IMR-90 (cell line): ENCODE measurements at regions not wholly inside any gene's neighbourhood (a gene's known extent, or its start where the extent isn't known, plus 50 kb on each side); places are given as distances from the start of the nearest gene placed in this dataset.

Experiments used
- ATAC-seq: fragments of 200-7000 bp; cut with Tn5 transposase; 2 replicates; pipeline ENCODE4 v1.9.1; 2020; ENCODE audit warnings: low read depth, mild to moderate bottlenecking, moderate library complexity
- BruUV-seq: library from RNA; stranded (reverse); fragments of 400-500 nt; replicated peaks from 2 replicates; lab custom pipeline; 2021; lab: Mats Ljungman, UMichigan
- CTCF ChIA-PET: fragments of 300-600 bp; formaldehyde crosslinking; extraction: SDS; loops from one replicate; lab custom pipeline; 2021; ENCODE audit warnings: antibody characterized with exemption; lab: Yijun Ruan, JAX
- POLR2A ChIA-PET: fragments of 300-600 bp; sonication (Branson Sonifier 250); formaldehyde crosslinking; loops from one replicate; lab custom pipeline; 2022; ENCODE audit warnings: antibody characterized with exemption; ENCODE audit not compliant: unreplicated experiment; lab: Charles Lee
- DNase-seq: peaks from one replicate; pipeline ENCODE4 v3.0.0; 2013
- H2AFZ ChIP-seq: replicated peaks from 2 replicates; pipeline ENCODE3; 2013; ENCODE audit warnings: low read length, mild to moderate bottlenecking; ENCODE audit not compliant: poor library complexity
- H2AK5ac ChIP-seq: 2 replicates; pipeline ENCODE4 v1.6.1; 2013; ENCODE audit warnings: low read depth, low read length, inconsistent platforms
- H2AK9ac ChIP-seq: replicated peaks from 2 replicates; pipeline ENCODE3; 2013; ENCODE audit warnings: mild to moderate bottlenecking, low read depth, low read length, moderate library complexity; ENCODE audit not compliant: poor library complexity
- H2BK120ac ChIP-seq: 2 replicates; pipeline ENCODE4 v1.6.1; 2013; ENCODE audit warnings: low read depth, low read length, inconsistent platforms
- H2BK15ac ChIP-seq: 3 replicates; pipeline ENCODE4 v1.6.1; 2013; ENCODE audit warnings: low read depth, low read length, inconsistent platforms
- H2BK20ac ChIP-seq: 2 replicates; pipeline ENCODE4 v1.6.1; 2013; ENCODE audit warnings: low read depth, mild to moderate bottlenecking, inconsistent platforms, low read length, moderate library complexity
- H2BK5ac ChIP-seq: 2 replicates; pipeline ENCODE4 v1.6.1; 2013; ENCODE audit warnings: mild to moderate bottlenecking, low read depth, low read length, inconsistent platforms; ENCODE audit not compliant: poor library complexity, severe bottlenecking
- H3K14ac ChIP-seq: replicated peaks from 2 replicates; pipeline ENCODE4 v1.6.1; 2013; ENCODE audit warnings: low read depth, low read length, inconsistent platforms
- H3K18ac ChIP-seq: 2 replicates; pipeline ENCODE4 v1.6.1; 2013; ENCODE audit warnings: low read depth, low read length, control low read depth
- H3K23ac ChIP-seq: 2 replicates; pipeline ENCODE4 v1.6.1; 2013; ENCODE audit warnings: low read depth, low read length, inconsistent platforms
- H3K27ac ChIP-seq: 2 replicates; pipeline ENCODE4 v1.5.1; 2013; ENCODE audit warnings: mild to moderate bottlenecking, control low read depth, low read length; ENCODE audit not compliant: insufficient read depth
- H3K27me3 ChIP-seq: 2 replicates; pipeline ENCODE4 v1.6.1; 2013; ENCODE audit warnings: low read length; ENCODE audit not compliant: control insufficient read depth, insufficient read depth
- H3K36me3 ChIP-seq: 2 replicates; pipeline ENCODE4 v1.6.1; 2013; ENCODE audit warnings: low read length, mixed read lengths; ENCODE audit not compliant: control insufficient read depth, insufficient read depth
- H3K4ac ChIP-seq: 2 replicates; pipeline ENCODE4 v1.6.1; 2013; ENCODE audit warnings: low read depth, low read length, inconsistent platforms
- H3K4me1 ChIP-seq: 2 replicates; pipeline ENCODE4 v1.6.1; 2013; ENCODE audit warnings: low read length, mixed read lengths; ENCODE audit not compliant: control insufficient read depth, insufficient read depth
- H3K4me2 ChIP-seq: 2 replicates; pipeline ENCODE4 v1.6.1; 2013; ENCODE audit warnings: low read depth, mild to moderate bottlenecking, control low read depth, low read length, moderate library complexity
- H3K4me3 ChIP-seq: 2 replicates; pipeline ENCODE4 v1.5.1; 2013; ENCODE audit warnings: low read depth, mild to moderate bottlenecking, control low read depth, low read length, moderate library complexity; ENCODE audit not compliant: insufficient read depth
- H3K56ac ChIP-seq: 2 replicates; pipeline ENCODE4 v1.6.1; 2013; ENCODE audit warnings: low read length, inconsistent platforms; ENCODE audit not compliant: insufficient read depth; ENCODE audit errors: extremely low read depth
- H3K79me1 ChIP-seq, 2 experiments: 2 replicates each; pipeline ENCODE4 v1.6.1; 2013; ENCODE audit warnings: low read length in 2 of 2, inconsistent platforms in 1 of 2, low read depth in 1 of 2
- H3K9ac ChIP-seq: 2 replicates; pipeline ENCODE4 v1.6.1; 2013; ENCODE audit warnings: low read depth, low read length, control low read depth
- H3K9me1 ChIP-seq: 2 replicates; pipeline ENCODE4 v1.6.1; 2013; ENCODE audit warnings: low read length, inconsistent platforms; ENCODE audit not compliant: insufficient read depth
- H3K9me3 ChIP-seq: 2 replicates; pipeline ENCODE4 v1.6.1; 2013; ENCODE audit warnings: low read length; ENCODE audit not compliant: control insufficient read depth, insufficient read depth
- H4K20me1 ChIP-seq: 2 replicates; pipeline ENCODE4 v1.6.1; 2013; ENCODE audit warnings: low read length, inconsistent platforms; ENCODE audit not compliant: insufficient read depth
- H4K5ac ChIP-seq: 2 replicates; pipeline ENCODE4 v1.6.1; 2013; ENCODE audit warnings: mild to moderate bottlenecking, low read depth, low read length, control low read depth
- H4K8ac ChIP-seq, 2 experiments: 2 replicates each; pipeline ENCODE4 v1.6.1; 2013; ENCODE audit warnings: low read depth in 2 of 2, low read length in 2 of 2, control low read depth in 1 of 2, inconsistent platforms in 1 of 2
- H4K91ac ChIP-seq: 2 replicates; pipeline ENCODE4 v1.6.1; 2013; ENCODE audit warnings: low read depth, low read length, inconsistent platforms; ENCODE audit not compliant: insufficient read depth
- RAD21 ChIP-seq: IDR thresholded peaks from 2 replicates; pipeline ENCODE4 v1.6.1; 2012; ENCODE audit warnings: low read length, improper control_type of control experiment
- SMC3 ChIP-seq: fragments of 150-350 bp; IDR thresholded peaks from 2 replicates; pipeline ENCODE4 v1.6.1; 2016; ENCODE audit warnings: low read depth, mild to moderate bottlenecking, antibody characterized with exemption, low read length, moderate library complexity
- WGBS, 2 experiments: methylation state at CpG; one replicate each; pipeline versions ENCODE4 v1.1.5 to v1.1.7; 2013; ENCODE audit warnings: missing lambda C conversion rate in 2 of 2; ENCODE audit not compliant: insufficient read length in 1 of 2; ENCODE audit errors: extremely low coverage in 2 of 2; 5-methylcytosine and 5-hydroxymethylcytosine counted together
- dilution Hi-C: fragments of 300-500 bp; cut with HindIII; formaldehyde crosslinking; loops from one replicate; pipeline ENCODE4 v1.14.3; 2018; ENCODE audit warnings: low sequenced_read_pairs; ENCODE audit not compliant: unreplicated experiment
- in situ Hi-C: fragments of 300-500 bp; cut with MboI; formaldehyde crosslinking; loops from 3 replicates; pipeline ENCODE4 v1.14.3; 2019; ENCODE audit warnings: low sequenced_read_pairs, inconsistent platforms, mixed read lengths
- intact Hi-C: fragments of 100-400 bp; cut with micrococcal nuclease; formaldehyde crosslinking; loops from 2 replicates; pipeline ENCODE4 v1.10.0; 2022

GRCh38 chr2:9734308-9734707 is 103.5 kb upstream of the YWHAQ start:
- Histone ChIP-seq H2AFZ (no peak overlapping the region), H3K27ac (no peak overlapping the region), H3K4me2 (no peak overlapping the region), H3K36me3 (no peaks in the 10 kb centered on the region), H3K23ac (no peak overlapping the region), H2BK5ac (no peak overlapping the region), H3K18ac (no peak overlapping the region), H3K9me1 (0 out of 2 replicates have a peak, but pooled peaks cover 3% of the 10 kb centered on the region), H4K5ac (no peak overlapping the region), H2BK20ac (no peak overlapping the region), H3K9ac (no peak overlapping the region), H3K79me1 (no peaks in the 10 kb centered on the region), H3K4ac (no peak overlapping the region), H2AK9ac (no peak overlapping the region), H3K4me3 (no peak overlapping the region), H3K56ac (no peak overlapping the region), H3K27me3 (peaks cover 10% of the 10 kb centered on the region), H2BK120ac (no peak overlapping the region), H2BK15ac (no peak overlapping the region), H4K91ac (no peak overlapping the region), H2AK5ac (no peak overlapping the region), H4K8ac (no peak overlapping the region), H3K4me1 (peaks cover 3% of the 10 kb centered on the region; the same call in 1 of the 2 replicates), H4K20me1 (no peaks in the 10 kb centered on the region), H3K14ac (no peak overlapping the region), H3K9me3 (peaks cover 3% of the 10 kb centered on the region; the same call in 1 of the 2 replicates)
- no peak for DNase-seq
- ChIA-PET POLR2A (no interaction called here), CTCF (no interaction called here)
- in situ Hi-C loops (no loop called here), dilution Hi-C loops (no loop called here), intact Hi-C loops (no loop called here)
- TF ChIP-seq SMC3 = no peak
- TF ChIP-seq RAD21 = no peak
- no TSS peak for BruUV-seq
- ATAC-seq = no peak
- no CpG with 5 or more reads among the region's 1 CpG for WGBS, 2 experiments
